Stimulated activated naive CD4-positive, alpha-beta T cell treated with Interleukin-2 at 50 U/mL for 16 hours (primary cell): ENCODE measurements at regions not wholly inside any gene's neighbourhood (a gene's known extent, or its start where the extent isn't known, plus 50 kb on each side); places are given as distances from the start of the nearest gene placed in this dataset.
A peak's percentile ranks its signal among the peaks of the same experiment; 100 is the strongest.
"Not testable (repeated sequence)": the region's sequence is repeated elsewhere in the genome, so short reads cannot be mapped to it uniquely, and the experiment has no call there.

ENCODE experiments used
- DNase-seq: peaks from one replicate; lab custom pipeline; 2025; lab: John Stamatoyannopoulos, UW

DNA sequence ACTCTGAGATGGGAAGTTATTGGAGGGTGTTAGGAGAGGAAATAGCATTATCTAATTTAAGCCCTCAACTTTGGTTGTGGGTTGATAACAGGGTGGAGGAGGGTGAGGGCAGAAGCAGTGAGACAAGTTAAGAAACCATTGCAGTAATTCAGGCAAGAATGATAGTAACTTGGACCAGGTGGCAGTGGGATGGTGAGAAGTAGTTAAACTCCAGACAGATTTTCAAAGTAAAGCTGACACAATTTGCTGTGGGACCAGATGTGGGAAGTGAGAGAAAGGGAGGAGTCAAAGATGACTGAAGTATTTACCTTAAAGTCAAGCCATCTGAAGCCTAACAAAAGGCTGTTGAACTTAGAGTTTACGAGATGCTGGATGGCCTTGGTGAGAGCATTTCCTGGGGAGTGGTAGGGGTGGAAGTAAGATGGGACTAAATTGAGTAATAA is 163.2 kb upstream of the KLF7 start:
- no peak for DNase-seq

GRCh38 chr2:207330912-207331311 is 165.2 kb upstream of the KLF7 start:
- DNase-seq, result peak; percentile 53

DNA sequence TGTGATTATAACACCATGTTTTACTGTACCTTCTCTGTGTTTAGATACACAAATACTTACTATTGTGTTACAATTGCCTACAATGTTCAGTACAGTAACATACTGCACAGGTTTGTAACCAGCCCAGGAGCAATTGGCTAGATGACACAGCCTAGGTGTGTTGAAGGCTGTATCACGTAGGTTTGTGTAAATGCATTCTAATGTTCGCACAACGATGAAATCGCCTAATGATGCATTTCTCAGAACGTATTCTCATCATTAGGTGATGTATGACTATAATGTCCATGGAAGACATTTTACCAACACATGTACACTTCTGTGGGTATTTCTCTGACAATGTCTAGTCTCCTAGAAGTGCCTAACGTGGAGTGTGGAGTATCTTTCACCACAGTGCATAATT is 165.9 kb upstream of the KLF7 start:
- DNase-seq, result no peak

- no peak for DNase-seq
Observed at GRCh38 chr2:207332480-207333212, 166.9 kb upstream of the KLF7 start.

DNA sequence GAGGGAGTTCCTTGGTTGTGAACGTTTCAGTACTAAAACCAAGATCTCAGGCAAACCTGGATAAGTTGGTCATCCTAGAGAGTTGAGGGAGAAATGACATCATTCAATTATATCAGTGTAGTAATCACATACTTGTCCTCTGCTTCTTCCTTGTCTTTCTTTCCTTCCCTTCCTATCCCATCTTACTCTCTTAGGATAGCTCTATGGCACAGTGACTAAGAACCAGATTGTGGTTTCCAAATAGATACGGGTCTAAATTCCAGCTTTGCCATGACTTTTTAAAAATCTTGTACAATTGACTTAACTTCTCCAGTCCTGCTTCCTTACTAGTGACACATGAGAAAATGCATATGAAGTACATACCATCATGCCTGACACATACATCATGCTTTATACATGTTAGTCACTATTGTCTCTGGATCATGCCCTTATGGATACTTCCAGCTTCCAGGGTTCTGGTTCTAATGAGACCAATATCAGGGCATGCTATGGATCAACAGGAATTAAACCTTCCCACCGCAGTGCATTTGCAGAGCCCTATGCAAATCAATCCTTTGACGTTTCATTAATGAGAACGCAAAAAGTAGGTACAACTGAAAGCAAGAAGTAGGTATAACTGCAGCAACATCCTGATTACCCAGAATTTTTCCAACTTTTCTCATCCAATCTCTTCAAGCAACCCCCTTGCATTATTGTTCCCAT is 168.0 kb upstream of the KLF7 start:
- DNase-seq, result no peak

GRCh38 chr2:207334301-207334623 is 168.5 kb upstream of the KLF7 start:
- DNase-seq, result no peak

DNA sequence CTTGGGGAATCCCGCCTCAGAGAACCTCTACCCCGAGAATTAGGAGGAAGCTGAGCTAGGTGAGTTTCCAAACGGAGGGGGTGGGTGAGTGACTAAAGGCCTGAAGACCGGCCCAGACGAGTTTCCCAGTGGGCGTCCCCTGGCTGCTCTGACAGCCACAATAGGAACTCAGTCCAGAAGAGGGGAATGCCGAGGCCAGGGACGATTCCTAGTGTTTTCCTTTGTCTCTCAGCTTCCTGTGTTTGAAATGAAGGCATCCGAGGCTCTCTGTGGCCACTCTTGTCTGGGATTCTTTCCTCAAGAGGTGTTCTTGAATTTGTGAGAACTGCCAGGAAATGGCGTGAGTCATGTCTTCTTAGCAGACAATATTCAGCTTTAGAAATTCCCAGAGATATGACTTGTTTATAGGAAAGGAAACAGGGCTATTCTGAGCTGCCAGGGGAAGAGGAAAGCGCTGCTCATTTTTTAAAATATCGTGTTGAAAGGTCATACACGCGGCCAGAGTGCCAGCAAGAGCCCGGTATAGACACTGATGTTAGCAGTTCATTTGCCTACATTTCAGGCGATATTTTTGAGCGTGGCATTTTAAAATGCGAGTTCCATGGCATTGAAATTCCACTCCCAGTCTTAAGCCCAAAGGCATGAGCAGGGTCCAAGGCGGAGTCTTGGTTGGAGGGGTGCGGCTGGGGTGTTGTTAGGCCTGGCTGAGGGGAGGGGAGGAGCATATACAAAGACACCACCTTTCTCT is 169.1 kb upstream of the KLF7 start:
- peak; percentile 45 for DNase-seq

DNA sequence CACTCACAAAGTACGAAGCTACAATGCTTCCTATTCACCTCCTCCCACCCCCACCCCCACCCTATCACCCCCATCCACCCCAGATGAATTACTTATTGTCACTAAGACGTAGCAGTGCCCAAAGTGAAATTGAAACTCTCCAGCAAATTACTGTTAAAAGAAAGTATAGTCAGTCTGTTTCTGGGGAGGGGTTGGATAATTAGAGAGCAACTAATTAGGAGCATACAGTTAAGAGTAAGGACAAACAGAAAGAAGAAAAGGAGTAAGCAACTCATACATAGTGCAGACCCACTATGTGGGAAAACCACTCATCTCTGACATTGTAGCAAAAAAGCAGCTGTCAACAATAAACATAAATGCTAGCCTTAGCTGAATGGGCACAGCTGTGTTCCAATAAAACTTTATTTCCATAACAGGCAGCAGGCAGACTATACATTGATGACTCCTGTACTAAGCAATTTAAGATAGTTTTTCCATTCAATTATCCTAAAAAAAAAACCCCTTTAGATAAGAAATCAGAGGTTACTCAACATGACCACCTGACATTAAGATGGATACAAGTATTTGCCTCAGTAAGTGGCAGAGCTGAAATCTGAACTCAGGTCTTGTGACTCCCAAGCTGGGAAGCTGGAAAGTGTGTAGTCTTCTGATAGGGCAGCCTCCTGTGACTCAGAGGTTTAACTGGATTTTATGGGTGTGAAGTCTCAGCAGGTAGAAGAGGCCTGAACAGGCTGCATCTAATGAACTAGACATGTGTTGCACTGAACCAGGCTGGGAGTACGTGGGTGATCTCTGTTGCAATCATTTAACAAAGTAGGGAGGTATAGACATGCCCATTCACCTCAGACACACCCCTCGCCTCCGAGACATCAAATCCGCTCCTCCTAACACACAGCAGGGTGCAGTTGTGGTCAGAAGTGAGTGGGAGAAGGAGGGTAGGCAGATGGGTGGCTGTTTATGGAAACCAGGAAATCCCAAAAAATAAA is 171.8 kb upstream of the KLF7 start:
- DNase-seq, result no peak

GRCh38 chr2:207338220-207338607 is 172.5 kb upstream of the KLF7 start:
- no peak for DNase-seq

DNA sequence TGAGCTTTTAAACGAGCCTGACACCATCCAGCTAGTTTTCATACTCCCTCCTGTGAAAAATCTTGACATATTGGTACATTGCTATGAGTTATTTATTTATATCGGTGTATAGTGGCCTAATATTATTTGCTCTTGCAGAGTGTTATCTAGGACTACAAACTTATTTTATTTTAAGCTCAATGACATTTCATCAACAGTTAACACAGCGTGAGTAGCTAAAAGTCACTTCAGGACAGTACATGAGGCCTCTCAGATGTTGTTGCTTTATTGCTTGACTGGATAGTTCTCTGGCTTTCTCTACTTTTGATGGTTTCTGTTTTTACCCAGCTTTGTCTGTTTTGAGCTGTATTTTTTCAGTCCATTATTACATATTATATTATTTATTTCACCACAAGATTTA is 172.9 kb upstream of the KLF7 start:
- DNase-seq, result no peak

DNA sequence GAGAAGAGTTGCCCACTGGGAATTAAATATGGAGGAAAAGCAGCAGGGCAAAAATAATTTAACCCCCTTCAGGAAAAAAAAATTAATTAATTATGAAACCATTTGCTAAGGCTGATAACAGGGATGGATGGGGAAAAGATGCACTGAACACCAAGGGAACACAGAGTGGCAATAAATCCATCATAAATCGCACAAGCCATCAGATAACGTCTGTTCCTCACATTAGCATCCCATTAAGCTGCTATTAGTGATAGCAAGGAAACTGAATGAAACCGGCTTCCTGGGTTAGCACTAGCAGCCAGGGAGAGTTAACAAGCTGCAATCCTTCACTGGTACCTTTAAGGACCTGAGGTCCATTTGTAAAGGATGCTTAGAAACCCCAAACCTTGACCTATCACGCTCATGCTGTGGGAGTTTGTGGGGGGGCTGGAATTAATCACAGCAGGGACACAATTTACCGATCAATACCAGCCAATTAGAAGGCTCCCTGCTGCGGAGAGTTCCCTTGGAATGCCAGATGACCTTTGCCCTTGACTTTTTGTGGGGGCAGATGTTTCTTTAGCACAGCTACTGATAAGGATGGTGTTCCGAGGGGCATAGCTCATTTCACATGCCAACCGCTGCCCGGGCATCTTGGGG is 175.5 kb upstream of the KLF7 start:
- no peak for DNase-seq

GRCh38 chr2:207341804-207342203 is 176.1 kb upstream of the KLF7 start:
- DNase-seq, result no peak

GRCh38 chr2:207344596-207345394 is 179.0 kb upstream of the KLF7 start:
- DNase-seq, result not testable (repeated sequence)

DNA sequence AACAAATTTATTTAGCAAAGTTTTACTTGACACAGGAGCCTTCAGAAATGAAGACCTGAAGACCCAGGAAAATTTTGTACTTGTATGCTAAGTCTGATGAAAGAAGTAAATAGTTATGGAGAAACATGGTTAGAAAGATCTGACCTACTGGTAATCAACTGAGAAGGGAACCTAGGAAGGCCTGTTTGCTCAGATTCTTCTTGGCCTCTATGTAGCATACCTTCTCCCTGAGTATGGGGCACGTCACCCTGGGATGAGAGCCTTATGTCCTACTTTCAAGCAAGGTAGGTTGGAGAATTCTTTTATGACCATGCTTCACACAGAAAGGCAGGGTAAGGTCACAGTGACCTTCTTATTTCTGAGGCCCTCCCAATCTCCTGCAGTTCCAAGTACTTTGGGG is 178.6 kb upstream of the CREB1 start:
- DNase-seq, result no peak

- DNase-seq, result no peak
Observed at GRCh38 chr2:207352978-207353671, 176.6 kb upstream of the CREB1 start.

GRCh38 chr2:207353836-207354235 is 175.9 kb upstream of the CREB1 start:
- DNase-seq, result no peak

DNA sequence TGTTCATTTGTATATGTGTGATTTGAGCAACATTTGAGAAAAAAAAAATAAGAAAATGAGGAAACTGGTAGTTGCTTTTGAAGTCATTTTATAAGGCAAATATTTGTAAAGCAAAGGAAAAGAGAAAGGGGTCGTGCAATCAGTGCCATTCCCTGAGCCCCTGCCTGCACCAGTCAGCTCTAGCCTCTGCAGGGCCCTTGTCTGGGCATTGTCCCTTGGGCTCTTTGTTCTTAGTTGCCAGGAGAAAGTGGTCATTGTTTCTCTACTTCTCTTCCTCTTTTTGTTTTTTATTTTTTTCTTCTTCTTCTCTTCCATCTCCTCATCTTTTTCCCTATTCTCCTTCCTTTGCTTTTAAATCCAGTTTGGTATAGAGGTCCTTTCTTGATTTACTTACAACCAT is 175.3 kb upstream of the CREB1 start:
- no peak for DNase-seq

DNA sequence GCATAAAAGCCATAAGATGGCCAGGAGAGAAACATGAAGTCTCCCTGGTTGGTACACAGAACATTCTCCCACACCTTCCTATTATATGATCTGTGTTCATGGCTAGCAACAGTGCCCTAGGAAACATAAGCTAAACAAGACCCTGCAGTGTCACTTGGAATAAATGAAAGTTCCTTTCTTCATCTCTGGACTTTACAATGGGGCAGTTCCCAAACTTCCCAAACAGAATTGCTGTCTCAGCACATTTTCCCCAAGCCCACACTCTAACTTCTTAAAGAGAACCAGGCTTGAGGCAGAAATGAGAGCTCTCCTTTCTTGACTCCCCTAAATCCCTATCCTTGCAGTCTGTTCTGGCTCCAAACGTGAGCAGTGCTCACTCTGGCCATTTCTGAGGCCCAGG is 173.2 kb upstream of the CREB1 start:
- DNase-seq, result no peak

DNA sequence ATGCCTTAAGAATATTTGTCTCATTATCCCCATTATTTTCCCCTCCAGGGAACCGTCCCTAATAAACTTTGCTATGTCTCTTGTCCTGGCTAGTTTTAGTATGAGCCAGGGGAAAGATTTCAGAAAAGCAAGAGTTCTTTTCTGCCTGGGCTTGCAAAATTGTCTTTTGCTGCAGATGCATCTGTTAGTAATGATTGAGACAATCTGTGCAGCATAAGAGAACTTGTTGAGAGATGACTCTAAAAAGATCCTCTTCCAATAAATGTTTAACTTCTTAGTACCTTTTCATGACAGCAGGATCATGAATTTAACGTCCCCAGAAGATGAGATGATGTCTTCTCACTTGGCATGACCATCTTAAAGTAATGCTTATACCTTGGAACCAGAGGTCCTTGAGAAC is 172.5 kb upstream of the CREB1 start:
- DNase-seq, result no peak

DNA sequence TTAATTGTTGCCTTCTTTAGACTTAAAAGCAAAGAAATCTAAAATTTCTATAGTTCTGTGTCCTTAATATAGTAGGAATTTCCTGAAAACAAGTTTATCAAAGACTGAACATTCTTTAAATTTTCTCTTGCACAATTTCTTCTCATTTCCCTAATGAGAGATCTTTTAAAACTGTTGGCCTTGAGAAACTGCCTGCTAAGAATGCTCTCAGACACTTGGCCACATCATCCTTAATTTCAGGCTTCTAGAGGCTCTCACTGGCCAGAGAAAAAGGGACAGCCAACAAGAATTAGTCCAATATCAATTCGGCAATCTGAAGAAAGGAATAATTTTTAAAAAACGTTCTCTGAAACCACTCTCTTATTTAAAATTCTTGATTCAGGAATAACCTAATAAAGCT is 167.0 kb upstream of the CREB1 start:
- no peak for DNase-seq
